ENCODE measurements at regions not wholly inside any gene's neighbourhood (a gene's known extent, or its start where the extent isn't known, plus 50 kb on each side); places are given as distances from the start of the nearest gene placed in this dataset.
A peak's percentile ranks its signal among the peaks of the same experiment; 100 is the strongest.
"Not testable (repeated sequence)": the region's sequence is repeated elsewhere in the genome, so short reads cannot be mapped to it uniquely, and the experiment has no call there.

DNA sequence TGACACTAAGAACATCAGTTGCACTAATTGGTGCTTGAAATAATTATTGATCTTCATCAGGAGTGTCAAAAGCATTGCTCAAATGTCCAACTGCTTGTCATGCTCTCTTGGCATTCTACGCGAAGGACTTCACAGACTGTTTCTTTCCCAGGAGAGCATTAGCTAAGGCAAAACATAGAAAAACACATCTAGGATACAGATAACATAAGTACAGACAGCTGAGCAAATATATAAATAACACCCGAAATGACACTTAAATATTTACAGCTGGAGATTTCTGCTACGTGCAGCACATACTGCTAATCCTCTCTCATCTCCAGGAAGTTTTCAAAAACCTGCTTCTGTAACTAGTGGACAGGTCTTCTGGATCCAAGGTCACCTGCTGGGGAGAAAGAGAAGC lies 120.0 kb upstream of the PRMT8 start:
- Histone ChIP-seq H3K4me3 (ENCODE audit: low read depth in 1 of 2, low read length in 2 of 2) (no peak overlapping the region), H3K27me3 (ENCODE audit: low read depth, low read length) (peaks cover 7% of the 10 kb centered on the region), H3K4me1 (ENCODE audit: control insufficient read depth in 1 of 2, insufficient read depth in 2 of 2, low read length in 2 of 2) (no peaks in the 10 kb centered on the region), H3K27ac (ENCODE audit: low read length) (no peak overlapping the region), H3K9me3 (ENCODE audit: control insufficient read depth in 1 of 2, low read length in 2 of 2) (no peaks in the 10 kb centered on the region), H3K36me3 (ENCODE audit: control insufficient read depth in 1 of 2, insufficient read depth in 2 of 2, low read length in 2 of 2) (no peaks in the 10 kb centered on the region)

GRCh38 chr12:3375326-3375725 lies 115.7 kb upstream of the PRMT8 start:
- Histone ChIP-seq H3K27me3 (ENCODE audit: low read depth, low read length) (no peaks in the 10 kb centered on the region), H3K36me3 (ENCODE audit: control insufficient read depth in 1 of 2, insufficient read depth in 2 of 2, low read length in 2 of 2) (no peaks in the 10 kb centered on the region), H3K27ac (ENCODE audit: low read length) (no peak overlapping the region), H3K9me3 (ENCODE audit: control insufficient read depth in 1 of 2, low read length in 2 of 2) (no peaks in the 10 kb centered on the region), H3K4me3 (ENCODE audit: low read depth in 1 of 2, low read length in 2 of 2) (no peak overlapping the region), H3K4me1 (ENCODE audit: control insufficient read depth in 1 of 2, insufficient read depth in 2 of 2, low read length in 2 of 2) (no peaks in the 10 kb centered on the region)

GRCh38 chr12:3376779-3377455 lies 114.1 kb upstream of the PRMT8 start:
- Histone ChIP-seq H3K36me3 (ENCODE audit: control insufficient read depth in 1 of 2, insufficient read depth in 2 of 2, low read length in 2 of 2) (no peaks in the 10 kb centered on the region), H3K9me3 (ENCODE audit: control insufficient read depth in 1 of 2, low read length in 2 of 2) (no peaks in the 10 kb centered on the region), H3K27me3 (ENCODE audit: low read depth, low read length) (no peaks in the 10 kb centered on the region), H3K27ac (ENCODE audit: low read length) (no peak overlapping the region), H3K4me3 (ENCODE audit: low read depth in 1 of 2, low read length in 2 of 2) (no peak overlapping the region), H3K4me1 (ENCODE audit: control insufficient read depth in 1 of 2, insufficient read depth in 2 of 2, low read length in 2 of 2) (peaks cover 0 to 7% of the 10 kb centered on the region in 2 donors)

- Histone ChIP-seq H3K9me3 (ENCODE audit: control insufficient read depth in 1 of 2, low read length in 2 of 2) (no peaks in the 10 kb centered on the region), H3K27me3 (ENCODE audit: low read depth, low read length) (no peaks in the 10 kb centered on the region), H3K27ac (ENCODE audit: low read length) (no peak overlapping the region), H3K4me1 (ENCODE audit: control insufficient read depth in 1 of 2, insufficient read depth in 2 of 2, low read length in 2 of 2) (peaks cover 0 to 7% of the 10 kb centered on the region in 2 donors), H3K36me3 (ENCODE audit: control insufficient read depth in 1 of 2, insufficient read depth in 2 of 2, low read length in 2 of 2) (no peaks in the 10 kb centered on the region), H3K4me3 (ENCODE audit: low read depth in 1 of 2, low read length in 2 of 2) (no peak overlapping the region)
These were observed 112.3 kb upstream of the PRMT8 start for GRCh38 chr12:3378655-3379054.

- Histone ChIP-seq H3K27me3 (ENCODE audit: low read depth, low read length) (no peaks in the 10 kb centered on the region), H3K36me3 (ENCODE audit: control insufficient read depth in 1 of 2, insufficient read depth in 2 of 2, low read length in 2 of 2) (no peaks in the 10 kb centered on the region), H3K4me1 (ENCODE audit: control insufficient read depth in 1 of 2, insufficient read depth in 2 of 2, low read length in 2 of 2) (peaks cover 0 to 7% of the 10 kb centered on the region in 2 donors), H3K4me3 (ENCODE audit: low read depth in 1 of 2, low read length in 2 of 2) (no peak overlapping the region), H3K27ac (ENCODE audit: low read length) (no peak overlapping the region), H3K9me3 (ENCODE audit: control insufficient read depth in 1 of 2, low read length in 2 of 2) (no peaks in the 10 kb centered on the region)
These were observed 111.9 kb upstream of the PRMT8 start for GRCh38 chr12:3379079-3379478.

DNA sequence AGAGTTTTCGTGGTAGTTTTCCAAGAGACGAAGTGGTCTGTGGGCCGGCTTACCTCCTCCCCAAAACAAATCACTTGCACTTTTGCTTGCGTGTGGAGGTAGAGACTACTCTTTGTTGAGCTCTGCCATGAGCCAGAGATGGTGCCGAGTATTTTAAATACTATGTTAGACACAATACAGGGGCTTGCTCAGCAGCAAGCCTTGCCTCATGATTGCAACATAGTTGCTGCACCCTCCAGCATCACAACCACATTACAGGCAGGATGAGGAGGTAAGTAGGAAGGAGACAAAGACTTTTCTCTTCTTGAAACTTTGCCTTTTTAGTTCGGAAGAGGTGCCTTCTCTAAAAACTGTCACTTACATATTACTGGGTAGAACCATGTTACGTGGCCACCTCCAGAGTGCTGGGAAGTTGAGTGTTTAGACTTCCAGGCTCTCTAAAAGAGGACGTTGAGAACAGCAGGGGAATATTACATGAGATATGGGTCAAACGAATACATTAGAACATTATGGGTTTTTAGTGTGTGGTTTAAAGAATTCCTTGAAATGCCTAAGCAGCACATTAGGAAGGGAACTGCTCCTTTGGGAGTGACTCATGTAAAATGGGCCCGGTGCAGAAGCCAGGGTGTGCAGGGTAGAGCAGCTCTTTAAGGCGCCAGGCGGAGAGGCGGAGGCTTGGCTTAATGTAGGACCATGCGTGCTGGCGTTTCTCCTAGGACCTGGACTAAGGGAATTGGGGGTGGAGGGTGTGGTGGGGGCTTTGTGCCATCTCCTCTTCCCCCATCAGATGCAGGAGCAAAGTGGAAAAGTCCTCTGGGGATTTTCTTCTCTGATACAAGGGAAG lies 110.6 kb upstream of the PRMT8 start:
- Histone ChIP-seq H3K36me3 (ENCODE audit: control insufficient read depth in 1 of 2, insufficient read depth in 2 of 2, low read length in 2 of 2) (no peaks in the 10 kb centered on the region), H3K27me3 (ENCODE audit: low read depth, low read length) (no peaks in the 10 kb centered on the region), H3K4me1 (ENCODE audit: control insufficient read depth in 1 of 2, insufficient read depth in 2 of 2, low read length in 2 of 2) (peaks cover 0 to 7% of the 10 kb centered on the region in 2 donors), H3K27ac (ENCODE audit: low read length) (no peak overlapping the region), H3K9me3 (ENCODE audit: control insufficient read depth in 1 of 2, low read length in 2 of 2) (no peaks in the 10 kb centered on the region), H3K4me3 (ENCODE audit: low read depth in 1 of 2, low read length in 2 of 2) (peak overlapping the region in 1 of 2 donors; percentile 6)

DNA sequence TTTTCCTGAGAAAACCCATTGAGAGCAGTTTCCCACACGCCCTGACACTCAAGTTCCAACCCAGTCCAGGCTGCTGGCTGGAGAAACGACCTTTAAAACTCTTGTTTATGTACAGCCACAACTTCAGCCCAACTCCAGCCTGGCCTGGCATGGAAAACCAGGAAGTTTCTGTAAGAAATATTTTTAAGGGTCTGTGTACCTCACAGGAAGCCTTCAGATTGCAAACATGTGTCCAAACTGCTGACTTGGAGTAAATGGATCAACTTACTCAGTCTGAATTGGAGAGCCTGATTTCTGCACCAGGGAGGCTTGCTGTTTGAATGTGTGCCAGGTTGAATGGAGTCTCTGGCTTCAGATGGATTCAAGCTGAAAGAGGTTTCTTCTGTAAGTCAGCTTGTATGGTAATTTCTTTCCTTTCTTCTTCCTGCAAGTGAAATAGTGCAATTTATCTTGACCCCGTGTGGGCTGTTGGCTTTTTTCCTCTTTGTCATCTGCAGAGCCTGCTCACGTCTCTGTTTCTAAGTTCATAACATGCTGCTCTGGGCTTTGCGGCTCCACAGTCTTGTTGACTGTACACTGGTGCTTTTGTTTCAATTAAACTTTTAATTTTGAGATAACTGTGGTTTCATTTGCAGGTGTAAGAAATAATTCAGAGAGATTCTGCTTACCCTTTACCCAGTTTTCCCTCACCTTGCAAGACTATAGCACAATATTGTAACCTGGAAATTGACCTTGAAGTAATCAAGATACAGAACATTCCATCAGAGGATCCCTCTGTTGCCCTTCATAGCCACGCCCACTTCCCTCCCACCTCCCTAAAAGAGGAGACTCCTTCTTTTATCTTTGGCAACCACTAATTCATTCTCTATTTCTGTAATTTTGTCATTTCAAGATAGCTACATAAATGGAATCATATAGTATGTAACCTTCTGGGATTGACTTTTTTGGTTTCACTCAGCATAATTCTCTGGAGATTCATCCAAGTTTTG lies 109.7 kb upstream of the PRMT8 start:
- Histone ChIP-seq H3K27me3 (ENCODE audit: low read depth, low read length) (no peaks in the 10 kb centered on the region), H3K36me3 (ENCODE audit: control insufficient read depth in 1 of 2, insufficient read depth in 2 of 2, low read length in 2 of 2) (no peaks in the 10 kb centered on the region), H3K4me3 (ENCODE audit: low read depth in 1 of 2, low read length in 2 of 2) (peak overlapping the region; percentile 6 to 9), H3K4me1 (ENCODE audit: control insufficient read depth in 1 of 2, insufficient read depth in 2 of 2, low read length in 2 of 2) (peaks cover 0 to 7% of the 10 kb centered on the region in 2 donors), H3K9me3 (ENCODE audit: control insufficient read depth in 1 of 2, low read length in 2 of 2) (no peaks in the 10 kb centered on the region), H3K27ac (ENCODE audit: low read length) (no peak overlapping the region)

GRCh38 chr12:3389986-3390385 lies 101.0 kb upstream of the PRMT8 start:
- no peaks in the 10 kb centered on the region for H3K4me1 ChIP-seq (ENCODE audit: control insufficient read depth in 1 of 2, insufficient read depth in 2 of 2, low read length in 2 of 2)
- H3K36me3 ChIP-seq (ENCODE audit: control insufficient read depth in 1 of 2, insufficient read depth in 2 of 2, low read length in 2 of 2) = no peaks in the 10 kb centered on the region
- no peak overlapping the region for H3K4me3 ChIP-seq (ENCODE audit: low read depth in 1 of 2, low read length in 2 of 2)
- no peaks in the 10 kb centered on the region for H3K9me3 ChIP-seq (ENCODE audit: control insufficient read depth in 1 of 2, low read length in 2 of 2)
- no peak overlapping the region for H3K27ac ChIP-seq (ENCODE audit: low read length)
- no peaks in the 10 kb centered on the region for H3K27me3 ChIP-seq (ENCODE audit: low read depth, low read length)

- not testable (repeated sequence) for H3K27ac ChIP-seq (ENCODE audit: low read length); H3K36me3 ChIP-seq (ENCODE audit: control insufficient read depth in 1 of 2, insufficient read depth in 2 of 2, low read length in 2 of 2); H3K27me3 ChIP-seq (ENCODE audit: low read depth, low read length)
These were observed 93.4 kb upstream of the PRMT8 start for GRCh38 chr12:3397596-3397995.

GRCh38 chr12:3398196-3398789 lies 92.7 kb upstream of the PRMT8 start:
- H3K27me3 ChIP-seq (ENCODE audit: low read depth, low read length) = peaks cover 6% of the 10 kb centered on the region
- H3K4me3 ChIP-seq (ENCODE audit: low read depth in 1 of 2, low read length in 2 of 2) = no peak overlapping the region

More at GRCh38 chr12:3397596-3397995, 93.4 kb upstream of the PRMT8 start:
- H3K4me1 ChIP-seq (ENCODE audit: control insufficient read depth in 1 of 2, insufficient read depth in 2 of 2, low read length in 2 of 2); H3K9me3 ChIP-seq (ENCODE audit: control insufficient read depth in 1 of 2, low read length in 2 of 2); H3K4me3 ChIP-seq (ENCODE audit: low read depth in 1 of 2, low read length in 2 of 2): not testable (repeated sequence)

More at GRCh38 chr12:3398196-3398789, 92.7 kb upstream of the PRMT8 start:
- Histone ChIP-seq H3K9me3 (ENCODE audit: control insufficient read depth in 1 of 2, low read length in 2 of 2) (no peaks in the 10 kb centered on the region), H3K36me3 (ENCODE audit: control insufficient read depth in 1 of 2, insufficient read depth in 2 of 2, low read length in 2 of 2) (no peaks in the 10 kb centered on the region), H3K27ac (ENCODE audit: low read length) (no peak overlapping the region), H3K4me1 (ENCODE audit: control insufficient read depth in 1 of 2, insufficient read depth in 2 of 2, low read length in 2 of 2) (no peaks in the 10 kb centered on the region)

All from muscle layer of duodenum (tissue), 2 donors.